HG03045 (cell line): ENCODE measurements at regions not wholly inside any gene's neighbourhood (a gene's known extent, or its start where the extent isn't known, plus 50 kb on each side); places are given as distances from the start of the nearest gene placed in this dataset.

Experiments used
- ATAC-seq: cut with Tn5 transposase; IDR thresholded peaks from one replicate; pipeline ENCODE4 v1.9.1; 2021; ENCODE audit warnings: mild to moderate bottlenecking, moderate library complexity; ENCODE audit not compliant: unreplicated experiment

GRCh38 chr5:88376728-88377127 is 108.1 kb upstream of the TMEM161B start:
- ATAC-seq: no peak

GRCh38 chr5:88374391-88374790 is 105.7 kb upstream of the TMEM161B start:
- no peak for ATAC-seq

GRCh38 chr5:88370824-88371223 is 102.2 kb upstream of the TMEM161B start:
- ATAC-seq: no peak

DNA sequence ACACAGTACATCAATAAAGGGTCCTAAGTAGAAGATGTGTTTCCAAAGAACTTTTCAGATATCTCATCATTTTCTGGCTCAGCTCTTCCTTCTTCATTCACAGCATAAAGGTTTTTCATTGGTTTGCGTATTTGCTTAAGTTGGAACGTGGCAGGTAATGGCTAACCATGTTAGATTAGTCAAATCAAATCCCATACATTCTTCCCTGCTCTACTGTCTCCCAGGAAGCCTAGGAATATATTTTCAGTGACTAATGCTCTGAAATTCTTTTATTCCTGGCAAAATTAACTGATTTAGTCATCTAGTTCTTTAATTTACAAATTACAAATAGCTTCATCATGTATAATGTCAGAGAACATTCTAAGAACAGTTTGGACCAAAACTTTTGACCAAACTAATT is 99.6 kb upstream of the TMEM161B start:
- ATAC-seq: no peak

GRCh38 chr5:88364991-88365390 is 96.3 kb upstream of the TMEM161B start:
- no peak for ATAC-seq

DNA sequence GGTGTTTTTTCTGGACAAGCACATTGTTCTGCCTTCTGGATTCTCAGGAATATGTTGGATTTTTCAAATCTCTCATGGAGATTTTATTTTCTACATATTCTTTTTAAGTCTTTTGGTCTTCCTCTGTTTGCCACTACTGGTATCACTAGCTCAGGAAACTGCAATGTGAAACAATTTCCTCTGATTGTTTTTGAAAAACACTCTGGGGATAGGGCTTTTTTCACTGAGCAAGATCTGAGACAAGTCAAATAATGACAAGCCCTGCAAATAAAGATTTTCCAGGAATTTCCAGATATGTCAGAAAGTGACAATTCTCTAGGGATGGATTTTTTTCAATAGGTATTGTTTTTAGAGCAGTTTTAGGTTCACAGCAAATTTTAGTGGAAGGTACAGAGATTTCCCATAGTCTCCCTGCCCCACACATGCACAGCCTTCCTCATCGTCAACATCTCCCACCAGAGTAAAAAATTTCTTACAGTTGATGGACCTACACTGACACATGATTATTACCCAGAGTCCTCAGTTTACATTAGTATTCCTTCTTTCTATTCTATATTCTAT is 86.9 kb upstream of the TMEM161B start:
- ATAC-seq: no peak

DNA sequence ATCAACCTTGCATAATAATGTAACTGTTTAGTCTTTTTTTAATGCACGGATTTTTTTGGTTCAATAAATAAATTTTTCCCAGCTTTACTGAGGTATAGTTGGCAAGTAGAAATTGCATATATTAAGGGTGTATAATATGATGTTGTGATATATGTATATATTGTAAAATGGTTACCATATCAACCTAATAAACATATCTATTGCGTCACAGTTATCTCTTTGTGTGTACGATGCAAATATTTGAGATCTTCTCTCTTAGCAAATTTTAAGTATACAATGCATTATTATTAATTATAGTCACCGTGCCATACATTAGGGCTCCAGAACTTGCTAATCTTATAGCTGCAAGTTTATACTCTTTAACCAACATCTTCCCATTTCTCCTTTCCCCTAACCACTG is 57.2 kb upstream of the TMEM161B start:
- no peak for ATAC-seq

DNA sequence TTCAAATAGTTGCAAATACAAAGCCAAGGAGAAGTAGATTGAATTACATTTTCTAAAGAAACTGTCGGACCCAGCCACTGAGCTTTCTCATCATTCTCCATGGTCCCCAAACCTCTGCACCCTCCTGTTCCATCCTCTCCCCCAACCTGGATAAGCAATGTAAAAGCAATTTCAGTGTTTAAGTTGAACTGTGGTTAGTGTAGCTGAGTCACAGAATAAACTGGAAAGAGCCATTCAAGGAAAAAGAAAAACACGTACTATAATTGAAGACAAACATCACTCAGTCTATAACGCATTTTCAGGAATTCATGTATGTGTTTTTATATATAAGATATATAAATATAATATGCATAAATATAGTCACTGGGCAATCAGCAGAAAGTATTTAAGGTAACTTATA is 54.1 kb upstream of the TMEM161B start:
- no peak for ATAC-seq
